ENCODE measurements at regions not wholly inside any gene's neighbourhood (a gene's known extent, or its start where the extent isn't known, plus 50 kb on each side); places are given as distances from the start of the nearest gene placed in this dataset.

DNA sequence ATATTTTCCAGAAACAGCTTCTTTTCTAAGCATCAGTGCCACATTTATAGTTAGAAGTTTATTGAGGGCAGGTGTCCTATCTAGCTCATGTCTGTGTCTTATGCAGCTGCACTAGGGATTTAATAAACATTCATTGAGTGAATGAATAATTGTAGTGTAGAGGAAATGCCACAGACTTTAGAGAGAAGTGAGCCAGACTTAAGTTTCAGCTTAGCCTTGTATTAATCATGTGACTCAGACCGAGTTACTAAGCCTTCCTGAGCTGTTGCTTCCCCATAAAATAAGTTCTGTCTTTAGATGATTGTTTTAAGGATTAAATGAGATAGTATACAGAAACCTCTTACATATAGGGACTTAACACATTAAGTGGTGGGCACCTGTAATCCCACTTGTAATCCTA is 236.1 kb upstream of the DDHD1 start:
- TF ChIP-seq POLR2A (IDR thresholded peaks at IDR 0.05), result no peak
- TF ChIP-seq, protein P1, sequence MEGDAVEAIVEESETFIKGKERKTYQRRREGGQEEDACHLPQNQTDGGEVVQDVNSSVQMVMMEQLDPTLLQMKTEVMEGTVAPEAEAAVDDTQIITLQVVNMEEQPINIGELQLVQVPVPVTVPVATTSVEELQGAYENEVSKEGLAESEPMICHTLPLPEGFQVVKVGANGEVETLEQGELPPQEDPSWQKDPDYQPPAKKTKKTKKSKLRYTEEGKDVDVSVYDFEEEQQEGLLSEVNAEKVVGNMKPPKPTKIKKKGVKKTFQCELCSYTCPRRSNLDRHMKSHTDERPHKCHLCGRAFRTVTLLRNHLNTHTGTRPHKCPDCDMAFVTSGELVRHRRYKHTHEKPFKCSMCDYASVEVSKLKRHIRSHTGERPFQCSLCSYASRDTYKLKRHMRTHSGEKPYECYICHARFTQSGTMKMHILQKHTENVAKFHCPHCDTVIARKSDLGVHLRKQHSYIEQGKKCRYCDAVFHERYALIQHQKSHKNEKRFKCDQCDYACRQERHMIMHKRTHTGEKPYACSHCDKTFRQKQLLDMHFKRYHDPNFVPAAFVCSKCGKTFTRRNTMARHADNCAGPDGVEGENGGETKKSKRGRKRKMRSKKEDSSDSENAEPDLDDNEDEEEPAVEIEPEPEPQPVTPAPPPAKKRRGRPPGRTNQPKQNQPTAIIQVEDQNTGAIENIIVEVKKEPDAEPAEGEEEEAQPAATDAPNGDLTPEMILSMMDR (IDR thresholded peaks at IDR 0.05), result no peak
- DNase-seq (no peak), ATAC-seq (no peak)
- H3K4me3 ChIP-seq, result no peak overlapping the region
- WGBS (ENCODE audit: insufficient coverage, low coverage, low lambda C conversion rate, missing lambda C conversion rate), result 64% methylated on average over 1 of the region's 1 CpG
- H3K4me1 ChIP-seq, result no peaks in the 10 kb centered on the region
- H3K27me3 ChIP-seq, result no peaks in the 10 kb centered on the region
- intact Hi-C loops (cut with DNase I), result no loop called here
- no peak overlapping the region for H3K27ac ChIP-seq
- H3K9me3 ChIP-seq, result no peaks in the 10 kb centered on the region
- H3K36me3 ChIP-seq, result no peaks in the 10 kb centered on the region

DNA sequence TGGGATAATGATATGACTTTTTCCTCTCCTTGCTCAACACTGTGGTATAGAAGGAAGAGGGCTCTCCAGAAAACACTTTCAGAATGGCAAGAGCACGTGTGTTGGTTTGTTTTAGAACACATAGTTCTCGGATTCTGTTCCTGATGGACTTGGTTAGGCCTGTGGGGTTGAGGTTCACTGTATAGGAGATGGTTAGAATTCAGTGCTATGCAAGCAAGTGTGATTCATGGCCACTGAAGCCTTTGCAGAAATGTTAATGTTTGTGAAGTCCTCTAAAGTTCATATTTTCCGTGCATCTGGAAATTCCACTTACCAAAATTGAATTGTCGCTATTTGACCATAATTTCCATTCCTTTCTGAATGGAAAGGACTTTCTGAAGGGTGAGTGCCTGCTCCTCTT is 233.2 kb upstream of the DDHD1 start:
- H3K27ac ChIP-seq, result no peak overlapping the region
- TF ChIP-seq, protein P1 (IDR thresholded peaks at IDR 0.05), result no peak
- TF ChIP-seq POLR2A (IDR thresholded peaks at IDR 0.05), result no peak
- ATAC-seq, result no peak
- no peaks in the 10 kb centered on the region for H3K4me1 ChIP-seq
- no peak for DNase-seq
- H3K4me3 ChIP-seq, result no peak overlapping the region
- H3K36me3 ChIP-seq, result no peaks in the 10 kb centered on the region
- H3K27me3 ChIP-seq, result no peaks in the 10 kb centered on the region
- intact Hi-C loops (cut with DNase I), result no loop called here
- WGBS (ENCODE audit: insufficient coverage, low coverage, low lambda C conversion rate, missing lambda C conversion rate), result 80% methylated on average over 1 of the region's 4 CpGs
- H3K9me3 ChIP-seq, result no peaks in the 10 kb centered on the region

DNA sequence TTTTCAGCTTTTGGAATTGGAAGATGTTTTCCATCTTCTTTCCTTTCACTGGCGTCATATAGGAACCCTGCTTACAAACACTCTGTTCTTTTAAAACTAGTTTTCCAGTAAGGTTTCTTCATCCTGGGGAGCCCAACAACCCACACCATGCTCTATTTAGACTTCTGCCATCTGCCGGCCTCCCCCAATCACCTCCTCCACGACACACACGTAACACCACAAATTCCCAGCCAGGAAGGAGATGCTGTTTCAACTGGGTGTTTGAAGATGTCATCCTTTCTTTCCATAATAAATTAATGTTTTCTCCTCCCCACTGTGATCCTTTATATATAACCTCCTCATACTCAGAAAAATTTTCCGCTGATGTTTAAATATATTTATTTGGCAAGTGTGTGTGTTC is 231.4 kb upstream of the DDHD1 start:
- 84% methylated on average over 4 of the region's 5 CpGs for whole genome bisulfite sequencing (ENCODE audit: insufficient coverage, low coverage, low lambda C conversion rate, missing lambda C conversion rate)
- Histone ChIP-seq H3K36me3 (no peaks in the 10 kb centered on the region), H3K27ac (no peak overlapping the region), H3K9me3 (no peaks in the 10 kb centered on the region), H3K27me3 (no peaks in the 10 kb centered on the region), H3K4me1 (no peaks in the 10 kb centered on the region), H3K4me3 (no peak overlapping the region)
- no peak for TF ChIP-seq POLR2A (IDR thresholded peaks at IDR 0.05)
- TF ChIP-seq, protein P1 (IDR thresholded peaks at IDR 0.05), result no peak
- DNase-seq (no peak), ATAC-seq (no peak)
- intact Hi-C loops (cut with DNase I), result no loop called here

DNA sequence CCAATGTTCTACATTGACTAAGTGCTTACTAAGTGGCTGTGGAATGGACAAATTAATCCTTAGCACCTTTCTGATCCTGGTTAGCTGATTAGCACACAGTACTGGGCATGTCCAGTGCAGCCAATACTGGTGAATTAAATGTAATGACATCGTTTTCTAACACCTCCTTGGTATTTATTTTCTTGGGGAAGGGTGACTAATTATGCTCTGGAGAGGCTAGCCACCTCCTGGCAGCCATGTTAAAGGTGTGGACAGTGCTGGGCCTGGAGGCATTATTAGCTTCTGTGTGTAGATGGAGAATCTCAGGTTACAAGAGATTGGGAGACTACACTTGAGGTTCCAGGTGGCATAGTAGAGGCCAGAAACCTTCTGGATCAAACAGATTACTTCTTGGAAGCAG is 230.9 kb upstream of the DDHD1 start:
- H3K27me3 ChIP-seq, result no peaks in the 10 kb centered on the region
- ATAC-seq (no peak), DNase-seq (no peak)
- H3K4me3 ChIP-seq, result no peak overlapping the region
- no peak for TF ChIP-seq POLR2A (IDR thresholded peaks at IDR 0.05)
- TF ChIP-seq, protein P1 (IDR thresholded peaks at IDR 0.05), result no peak
- H3K9me3 ChIP-seq, result no peaks in the 10 kb centered on the region
- H3K36me3 ChIP-seq, result no peaks in the 10 kb centered on the region
- H3K27ac ChIP-seq, result no peak overlapping the region
- no peaks in the 10 kb centered on the region for H3K4me1 ChIP-seq
- intact Hi-C loops (cut with DNase I), result no loop called here
- 25% methylated on average over 1 of the region's 1 CpG for WGBS (ENCODE audit: insufficient coverage, low coverage, low lambda C conversion rate, missing lambda C conversion rate)

DNA sequence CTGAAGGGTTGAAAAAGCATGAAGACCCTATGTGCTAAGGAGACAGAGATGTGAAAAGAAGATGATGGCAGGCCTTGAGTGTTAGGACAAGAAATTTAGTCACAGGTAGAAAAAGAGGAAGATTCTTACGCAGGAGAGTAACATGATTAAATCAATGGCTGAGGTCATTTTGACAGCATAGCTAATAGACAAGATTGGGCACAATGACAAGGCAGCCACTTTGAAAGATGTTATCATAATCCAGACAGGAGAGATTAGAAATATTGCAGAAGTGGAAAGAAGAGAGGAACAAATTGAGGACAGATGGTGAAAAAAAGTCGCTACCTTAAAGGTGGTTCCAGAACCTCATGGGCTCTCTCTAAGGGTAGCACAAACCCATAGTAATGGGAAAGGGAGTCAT is 228.8 kb upstream of the DDHD1 start:
- intact Hi-C loops (cut with DNase I), result no loop called here
- ATAC-seq, result no peak
- no peak for DNase-seq
- 83% methylated on average over 2 of the region's 2 CpGs for WGBS (ENCODE audit: insufficient coverage, low coverage, low lambda C conversion rate, missing lambda C conversion rate)
- Histone ChIP-seq H3K4me3 (no peak overlapping the region), H3K4me1 (no peaks in the 10 kb centered on the region), H3K27ac (no peak overlapping the region), H3K9me3 (no peaks in the 10 kb centered on the region), H3K27me3 (no peaks in the 10 kb centered on the region), H3K36me3 (no peaks in the 10 kb centered on the region)
- TF ChIP-seq POLR2A (IDR thresholded peaks at IDR 0.05), result no peak
- TF ChIP-seq, protein P1 (IDR thresholded peaks at IDR 0.05), result no peak
